GM18951 (cell line): ENCODE measurements at regions not wholly inside any gene's neighbourhood (a gene's known extent, or its start where the extent isn't known, plus 50 kb on each side); places are given as distances from the start of the nearest gene placed in this dataset.

ENCODE experiments used
- POLR2A ChIP-seq: IDR thresholded peaks from 4 replicates; pipeline ENCODE4 v1.6.1; 2011; ENCODE audit warnings: mild to moderate bottlenecking; ENCODE audit not compliant: insufficient read length, insufficient read depth; ENCODE audit errors: extremely low read depth
- in situ Hi-C: fragments of 300-500 bp; cut with MboI; formaldehyde crosslinking; loops from one replicate; pipeline ENCODE4 v1.12.0; 2022; ENCODE audit warnings: low sequenced_read_pairs, mixed read lengths, inconsistent platforms; ENCODE audit not compliant: unreplicated experiment

DNA sequence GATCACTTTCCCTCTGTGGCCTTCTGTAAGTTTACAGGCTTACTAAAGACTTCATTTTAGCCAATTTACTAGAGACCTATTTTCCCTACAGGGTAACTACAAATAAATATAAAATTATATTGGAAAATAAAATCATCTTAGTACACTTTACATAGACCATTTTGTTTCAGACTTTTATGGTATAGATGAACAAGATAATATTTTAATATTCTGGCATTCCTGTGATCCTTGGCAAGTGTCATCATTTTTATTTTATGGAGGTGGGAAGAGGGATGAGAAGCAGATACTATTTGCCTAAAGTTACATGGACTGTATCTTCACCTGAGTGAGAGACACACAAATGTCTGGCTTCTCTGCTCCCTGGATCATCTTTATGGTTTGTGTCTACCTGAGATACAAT lies 149.6 kb upstream of the CWC22 start:
- in situ Hi-C loops = no loop called here
- no peak for TF ChIP-seq POLR2A

DNA sequence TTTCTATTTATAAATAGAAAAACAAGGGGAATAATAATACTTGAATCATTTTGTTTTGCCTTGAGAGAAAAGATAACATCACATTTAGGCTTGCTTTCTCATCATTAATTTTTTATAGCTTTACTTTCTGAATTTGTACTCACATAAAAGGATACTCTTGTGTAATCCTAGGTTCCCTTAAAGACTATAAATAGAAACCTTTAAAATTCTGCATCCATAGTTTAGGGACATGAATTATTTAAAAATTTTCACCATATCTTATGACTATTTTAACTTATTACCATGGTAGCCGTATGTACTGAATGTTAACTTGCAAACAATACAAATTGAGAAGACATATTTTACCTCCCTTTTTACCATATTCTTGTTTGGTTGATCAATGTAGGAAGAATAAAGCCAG lies 143.5 kb upstream of the CWC22 start:
- no peak for TF ChIP-seq POLR2A
- in situ Hi-C loops = no loop called here

DNA sequence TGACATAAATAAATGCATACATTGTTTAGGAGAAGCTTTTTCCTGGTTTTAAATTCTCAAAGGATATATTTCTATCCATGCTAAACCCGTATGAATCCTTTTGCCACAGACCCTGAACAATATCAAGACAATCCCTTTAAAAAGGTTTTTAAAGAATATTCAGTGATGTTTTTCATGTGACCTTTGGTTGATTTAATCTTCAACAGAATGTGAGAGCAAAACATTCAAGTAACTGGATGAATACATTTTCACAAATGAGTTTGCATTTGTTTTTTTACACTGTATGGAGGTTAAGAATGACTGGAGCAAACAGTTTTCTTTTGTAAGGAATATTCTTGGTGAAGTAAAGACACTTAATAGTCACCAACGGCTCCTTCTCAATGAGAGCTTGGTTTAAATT lies 139.4 kb upstream of the CWC22 start:
- TF ChIP-seq POLR2A = no peak

DNA sequence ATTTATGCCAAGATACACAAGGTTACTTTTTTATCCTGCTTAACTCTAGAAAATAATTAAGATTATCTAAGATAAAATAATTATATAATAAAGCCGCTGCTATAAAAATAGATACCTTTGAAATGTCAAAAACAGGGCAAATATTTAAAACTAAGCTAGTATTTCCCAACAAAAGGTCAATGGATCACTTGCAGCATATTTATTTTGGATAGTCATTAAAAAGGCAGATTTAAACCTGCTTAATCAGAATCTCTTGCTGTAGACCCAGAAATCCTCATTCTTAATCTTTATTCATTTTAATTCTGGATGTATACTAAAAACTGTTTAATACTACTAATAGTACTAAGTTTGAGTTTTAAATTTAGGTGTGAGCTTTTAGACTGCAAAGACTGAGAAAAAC lies 139.0 kb upstream of the CWC22 start:
- in situ Hi-C loops = no loop called here
- no peak for TF ChIP-seq POLR2A

More for the DNA sequence above, 139.4 kb upstream of the CWC22 start:
- in situ Hi-C loops = no loop called here

DNA sequence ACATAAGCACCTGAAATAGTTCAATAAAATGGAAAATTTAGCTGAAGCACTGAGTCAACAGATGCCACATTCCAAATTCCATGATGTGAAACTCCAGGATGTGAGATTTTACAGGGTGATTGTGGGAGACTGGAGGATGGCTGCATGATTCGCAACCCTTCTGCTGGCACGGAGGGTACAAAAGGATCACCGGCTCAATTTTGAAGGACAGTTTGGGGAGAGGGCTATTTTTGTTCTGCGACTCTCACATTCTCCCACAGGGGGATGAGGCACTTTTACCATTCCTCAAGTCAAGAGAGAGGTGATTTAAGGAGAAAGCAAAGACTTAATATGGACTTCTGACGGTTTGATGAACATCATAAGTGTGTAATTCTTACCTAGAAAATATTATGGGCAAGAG lies 138.1 kb upstream of the CWC22 start:
- TF ChIP-seq POLR2A = no peak
- in situ Hi-C loops = no loop called here

DNA sequence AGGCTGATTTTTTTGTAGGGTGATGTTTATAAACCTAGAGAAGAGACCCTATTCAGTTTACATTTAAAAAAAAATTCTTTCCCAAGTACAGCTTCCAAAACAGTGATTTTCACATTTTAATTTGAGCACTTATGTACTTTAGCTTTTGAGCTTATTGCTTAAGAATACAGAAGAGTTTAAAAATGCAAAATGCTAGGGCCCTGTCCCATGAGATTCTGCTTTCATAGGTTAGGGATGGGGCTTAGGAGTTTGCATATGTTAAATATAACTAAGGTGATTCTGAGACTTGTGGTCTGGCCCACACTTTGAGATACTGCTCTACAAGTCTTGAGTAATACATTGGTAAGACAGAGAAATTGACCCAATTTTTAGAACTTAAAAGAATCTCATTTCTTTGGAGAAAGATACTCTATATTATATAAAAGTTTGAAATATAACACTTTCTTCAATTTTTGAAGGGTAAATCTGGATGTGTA lies 137.3 kb upstream of the CWC22 start:
- in situ Hi-C loops = no loop called here
- TF ChIP-seq POLR2A = no peak

DNA sequence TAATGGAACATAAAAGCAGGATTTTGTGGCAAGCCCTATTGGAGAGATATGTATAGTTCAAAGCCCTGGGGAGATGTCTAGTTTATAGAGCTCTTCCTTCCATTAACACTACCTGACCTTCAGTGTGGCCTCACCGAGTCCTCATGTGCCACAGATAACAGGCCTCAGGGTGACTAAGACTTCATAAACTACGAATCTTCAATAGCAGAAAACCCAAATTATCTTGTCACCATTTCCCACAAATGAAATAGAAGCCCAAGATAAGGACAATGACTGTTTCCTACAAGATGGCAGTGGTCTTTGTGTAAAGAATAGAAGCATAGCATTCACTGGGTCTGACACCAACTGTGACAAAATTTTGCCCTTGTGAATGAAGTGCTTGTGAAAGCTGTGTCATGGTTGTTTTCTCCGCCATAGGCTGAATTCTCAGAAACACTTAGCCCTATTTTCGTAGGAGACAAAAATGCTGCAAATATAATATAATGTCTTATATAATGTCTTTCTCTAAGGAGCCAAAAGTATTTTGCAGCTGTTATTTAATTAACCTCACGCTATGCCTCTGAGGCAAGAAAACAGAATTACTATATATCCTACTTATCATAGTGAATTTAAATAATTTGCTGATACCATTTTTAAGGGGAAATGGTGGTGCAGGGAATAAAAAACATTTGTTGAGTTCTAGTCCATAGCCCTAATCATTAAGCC lies 136.7 kb upstream of the CWC22 start:
- in situ Hi-C loops = no loop called here
- no peak for TF ChIP-seq POLR2A

DNA sequence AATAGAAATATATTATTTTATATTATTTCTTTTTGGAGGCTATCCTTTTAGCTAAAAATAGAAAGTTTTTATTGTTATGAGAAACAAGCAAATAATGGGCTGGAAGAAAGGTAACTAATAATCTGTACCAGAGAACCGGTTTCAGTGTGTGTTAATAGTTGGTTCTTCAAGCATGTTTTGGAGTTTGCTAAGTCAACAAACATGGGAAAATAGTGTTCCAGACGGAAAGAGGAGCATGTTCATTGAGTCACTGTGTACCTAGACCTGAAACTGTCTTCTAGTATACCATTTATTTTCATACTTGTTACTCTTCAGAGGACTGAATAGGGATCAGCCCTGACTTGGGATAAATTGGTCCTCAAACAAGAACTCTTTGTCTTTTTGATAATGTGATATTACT lies 134.5 kb upstream of the CWC22 start:
- no peak for TF ChIP-seq POLR2A
- in situ Hi-C loops = no loop called here

DNA sequence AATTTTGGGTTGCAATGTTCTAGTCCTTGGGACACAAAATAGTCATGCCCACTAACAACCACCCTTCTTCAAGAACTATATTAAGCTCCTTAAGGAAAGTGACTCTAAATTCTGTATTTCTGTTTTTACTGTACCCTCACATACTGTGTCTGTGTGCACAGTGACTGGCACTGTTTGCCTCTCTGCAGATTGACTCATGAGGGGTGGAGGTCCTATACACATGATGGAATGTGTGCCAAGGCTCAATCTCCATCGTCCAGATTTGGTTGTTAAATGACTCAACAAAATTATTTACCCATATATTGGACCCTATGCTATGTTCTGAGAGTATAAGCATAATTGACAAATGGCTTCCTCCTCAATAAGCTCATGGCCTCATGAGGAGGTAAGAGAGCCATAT lies 126.6 kb upstream of the CWC22 start:
- TF ChIP-seq POLR2A = no peak
- in situ Hi-C loops = no loop called here

DNA sequence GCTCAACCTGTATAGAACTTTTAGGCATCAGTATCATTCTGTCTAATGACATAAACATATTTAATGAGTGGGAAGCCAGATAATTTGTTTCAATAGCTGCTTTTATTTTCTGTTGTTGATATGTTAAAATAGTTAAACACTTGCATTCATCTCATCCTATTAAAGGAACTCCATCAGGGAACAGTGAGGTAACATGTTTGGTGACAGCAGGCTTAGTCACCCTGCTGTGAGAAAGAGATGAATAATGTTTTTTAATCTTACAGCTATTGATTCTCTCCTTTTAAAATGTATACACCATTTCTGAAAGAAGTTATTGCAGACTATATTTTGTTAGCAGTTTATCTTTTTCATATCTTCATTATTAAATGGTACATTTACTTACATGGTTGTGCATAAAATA lies 123.3 kb upstream of the CWC22 start:
- in situ Hi-C loops = no loop called here
- TF ChIP-seq POLR2A = no peak

DNA sequence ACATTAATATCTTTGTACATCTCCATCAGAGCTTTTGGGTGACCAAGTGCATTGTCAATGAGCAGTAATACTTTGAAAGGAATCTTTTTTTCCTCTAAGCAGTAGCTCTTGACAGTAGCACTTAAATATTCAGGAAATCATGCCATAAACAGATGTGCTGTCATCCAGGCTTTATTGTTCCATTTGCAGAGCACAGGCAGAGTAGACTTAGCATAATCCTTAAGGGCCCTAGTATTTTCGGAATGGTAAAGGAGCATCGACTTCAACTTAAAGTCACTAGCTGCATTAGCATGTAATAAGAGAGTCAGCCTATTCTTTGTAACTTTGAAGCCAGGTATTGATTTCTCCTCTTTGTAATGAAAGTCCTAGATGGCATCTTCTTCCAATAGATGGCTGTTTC lies 121.8 kb upstream of the CWC22 start:
- in situ Hi-C loops = loop anchor here (10.0 kb wide), 1 partner anchor 936 kb away; no protein-coding TSS in a partner anchor
- no peak for TF ChIP-seq POLR2A

DNA sequence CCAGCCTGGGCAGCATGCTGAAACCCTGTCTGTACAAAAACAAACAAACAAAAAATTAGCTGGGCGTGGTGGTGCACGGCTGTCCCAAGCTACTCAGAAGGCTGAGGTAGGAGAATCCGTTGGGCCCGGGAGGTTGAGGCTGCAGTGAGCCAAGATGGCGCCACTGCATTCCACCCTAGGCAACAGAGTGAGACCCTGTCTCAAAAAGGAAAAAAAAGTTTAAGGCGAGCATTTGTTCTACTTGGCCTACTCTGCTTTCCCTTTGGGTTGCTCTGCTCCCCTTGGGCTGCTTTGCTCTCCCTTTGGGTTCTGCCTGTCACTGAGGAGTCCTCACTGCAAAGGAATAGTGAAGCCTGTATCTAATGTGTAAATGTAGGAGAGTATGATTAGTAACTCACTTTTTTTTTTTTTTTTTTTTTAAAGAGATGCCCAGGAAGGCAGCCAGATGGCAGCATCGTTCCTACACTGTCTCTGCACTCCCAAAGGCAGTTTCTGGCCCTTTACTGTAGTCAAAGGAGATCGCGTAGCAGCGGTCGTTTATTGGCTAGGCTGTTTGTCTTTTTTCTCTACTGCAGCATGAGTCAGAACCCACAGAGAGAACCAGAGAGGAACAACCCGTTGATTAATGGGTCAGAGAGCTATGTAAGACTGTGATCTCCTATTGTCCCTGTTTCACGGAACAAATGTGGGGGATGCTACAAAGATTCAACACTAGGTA lies 118.3 kb upstream of the CWC22 start:
- TF ChIP-seq POLR2A = no peak
- in situ Hi-C loops = loop anchor here (10.0 kb wide), 1 partner anchor 939 kb away; no protein-coding TSS in a partner anchor

DNA sequence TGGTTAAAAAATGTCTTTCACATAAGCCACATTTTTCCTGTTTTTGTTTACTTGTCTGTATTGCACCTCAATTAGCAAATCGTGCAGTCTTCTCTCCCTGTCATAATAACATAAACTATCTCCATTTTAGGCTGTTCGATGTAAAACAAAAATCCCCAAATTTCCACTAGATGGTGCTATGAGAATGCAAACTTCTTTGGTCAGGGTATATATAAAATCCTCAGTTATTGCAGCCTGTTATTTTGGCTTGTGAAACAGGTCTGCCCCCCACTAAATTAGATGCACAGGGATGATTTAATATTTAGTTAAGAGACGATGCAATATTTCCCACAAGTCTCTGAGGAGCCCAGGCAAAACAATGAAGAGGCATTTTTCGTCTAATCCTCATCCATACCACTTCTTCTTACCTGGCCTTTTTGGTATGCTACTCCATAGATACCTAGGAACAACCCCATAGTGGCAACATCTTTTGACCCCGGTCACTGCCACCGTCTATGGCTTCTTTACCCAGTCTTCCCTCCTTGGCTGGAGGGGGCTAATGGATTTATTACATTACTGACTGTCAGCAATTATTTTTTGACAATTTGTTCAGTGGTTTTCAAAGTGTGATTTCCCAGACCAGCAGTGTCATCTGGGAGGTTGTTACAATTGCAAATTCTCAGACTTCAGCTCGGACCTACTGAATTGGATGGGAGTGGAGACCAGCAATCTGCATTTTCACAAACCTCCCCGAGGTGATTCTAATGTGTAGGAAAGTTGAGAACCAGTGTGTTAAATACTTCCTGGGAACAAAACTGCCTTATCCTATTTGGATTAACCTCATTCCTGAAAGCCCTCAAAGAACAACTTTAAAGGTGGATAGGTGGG lies 117.4 kb upstream of the CWC22 start:
- in situ Hi-C loops = loop anchor here (10.0 kb wide), 1 partner anchor 940 kb away; no protein-coding TSS in a partner anchor
- TF ChIP-seq POLR2A = no peak
